HUDEP-2 (cell line): ENCODE measurements at regions not wholly inside any gene's neighbourhood (a gene's known extent, or its start where the extent isn't known, plus 50 kb on each side); places are given as distances from the start of the nearest gene placed in this dataset.
"Not testable (repeated sequence)": the region's sequence is repeated elsewhere in the genome, so short reads cannot be mapped to it uniquely, and the experiment has no call there.

ENCODE experiments used
- DNase-seq, 76 experiments: peaks; one replicate each; lab custom pipeline; 2025; ENCODE audit not compliant: unreplicated experiment in 76 of 76; lab: John Stamatoyannopoulos, UW

GRCh38 chr15:87489902-87490665 lies 766.5 kb downstream of the NTRK3 start:
- no peak for DNase-seq

GRCh38 chr15:87489456-87489855 lies 767.1 kb downstream of the NTRK3 start:
- DNase-seq, result no peak

- no peak for DNase-seq
These were observed 769.1 kb downstream of the NTRK3 start for GRCh38 chr15:87487484-87487883.

- no peak for DNase-seq
These were observed 773.1 kb downstream of the NTRK3 start for GRCh38 chr15:87483468-87483867.

GRCh38 chr15:87481126-87481525 lies 775.4 kb downstream of the NTRK3 start:
- DNase-seq, result no peak

GRCh38 chr15:87478687-87479072 lies 777.9 kb downstream of the NTRK3 start:
- DNase-seq, result no peak

GRCh38 chr15:87477737-87478686 lies 778.5 kb downstream of the NTRK3 start:
- peak in 1 of 76 experiments; percentile 3 for DNase-seq

GRCh38 chr15:87477026-87477425 lies 779.5 kb downstream of the NTRK3 start:
- no peak for DNase-seq

- no peak for DNase-seq
These were observed 785.6 kb downstream of the NTRK3 start for GRCh38 chr15:87470923-87471322.

- not testable (repeated sequence) for DNase-seq
These were observed 792.6 kb downstream of the NTRK3 start for GRCh38 chr15:87463956-87464355.

- no peak for DNase-seq
These were observed 794.9 kb downstream of the NTRK3 start for GRCh38 chr15:87461631-87462030.

- DNase-seq, result no peak
These were observed 801.7 kb downstream of the NTRK3 start for GRCh38 chr15:87454860-87455259.

- no peak for DNase-seq
These were observed 806.2 kb downstream of the NTRK3 start for GRCh38 chr15:87450314-87450713.

GRCh38 chr15:87439090-87439489 lies 817.4 kb downstream of the NTRK3 start:
- DNase-seq, result no peak

GRCh38 chr15:87433871-87434270 lies 822.7 kb downstream of the NTRK3 start:
- DNase-seq, result no peak

GRCh38 chr15:87429754-87430153 lies 826.8 kb downstream of the NTRK3 start:
- DNase-seq, result no peak

GRCh38 chr15:87420017-87420416 lies 836.5 kb downstream of the NTRK3 start:
- DNase-seq, result no peak

- DNase-seq, result no peak
These were observed 837.2 kb downstream of the NTRK3 start for GRCh38 chr15:87419344-87419743.

GRCh38 chr15:87416591-87417257 lies 839.8 kb downstream of the NTRK3 start:
- no peak for DNase-seq

- no peak for DNase-seq
These were observed 847.6 kb downstream of the NTRK3 start for GRCh38 chr15:87408902-87409301.

GRCh38 chr15:87403973-87404372 lies 852.6 kb downstream of the NTRK3 start:
- no peak for DNase-seq
